WTC11 (cell line): ENCODE measurements at regions not wholly inside any gene's neighbourhood (a gene's known extent, or its start where the extent isn't known, plus 50 kb on each side); places are given as distances from the start of the nearest gene placed in this dataset.
A peak's percentile ranks its signal among the peaks of the same experiment; 100 is the strongest.

Experiments used
- ATAC-seq: fragments of 200-7000 bp; cut with Tn5 transposase; 2 replicates; pipeline ENCODE4 v1.10.0; 2021; ENCODE audit warnings: mild to moderate bottlenecking, moderate library complexity
- CTCF ChIA-PET: fragments of 300-600 bp; sonication (Branson Sonifier 250); formaldehyde crosslinking; loops from one replicate; lab custom pipeline; 2021; ENCODE audit warnings: antibody characterized with exemption; lab: Charles Lee
- POLR2A ChIA-PET: fragments of 350-600 bp; sonication (Branson Sonifier 250); formaldehyde crosslinking; loops from one replicate; lab custom pipeline; 2021; ENCODE audit warnings: antibody characterized with exemption; lab: Charles Lee
- DNase-seq: peaks from one replicate; pipeline ENCODE4 v3.0.0; 2021; ENCODE audit warnings: low spot score
- H3K27ac Mint-ChIP-seq: 2 replicates; pipeline ENCODE4 v1.8.0; 2021; ENCODE audit warnings: mixed read lengths
- H3K27me3 Mint-ChIP-seq: 2 replicates; pipeline ENCODE4 v1.8.0; 2021; ENCODE audit warnings: low read depth, mild to moderate bottlenecking, moderate library complexity, mixed read lengths
- H3K36me3 Mint-ChIP-seq: 2 replicates; pipeline ENCODE4 v1.8.0; 2021; ENCODE audit warnings: mixed read lengths
- H3K4me1 Mint-ChIP-seq: 2 replicates; pipeline ENCODE4 v1.8.0; 2022; ENCODE audit warnings: mixed read lengths
- H3K4me3 Mint-ChIP-seq: 2 replicates; pipeline ENCODE4 v1.8.0; 2021; ENCODE audit warnings: mild to moderate bottlenecking, moderate library complexity, mixed read lengths
- H3K9me3 Mint-ChIP-seq: 2 replicates; pipeline ENCODE4 v1.8.0; 2021; ENCODE audit warnings: mixed read lengths
- FOXJ3 ChIP-seq: sonication (generic); formaldehyde crosslinking; IDR thresholded peaks from 2 replicates; pipeline ENCODE4 v1.9.0; 2021; ENCODE audit warnings: missing genetic modification reagents, mild to moderate bottlenecking, borderline replicate concordance
- IRF2 ChIP-seq: sonication (generic); formaldehyde crosslinking; IDR thresholded peaks from 2 replicates; pipeline ENCODE4 v1.8.0; 2022; ENCODE audit warnings: low read depth, missing genetic modification reagents, borderline replicate concordance
- MYBL2 ChIP-seq: sonication (generic); formaldehyde crosslinking; IDR thresholded peaks from 2 replicates; pipeline ENCODE4 v1.8.1; 2023; ENCODE audit warnings: mild to moderate bottlenecking, moderate library complexity, missing genetic modification reagents
- NR1H2 ChIP-seq: sonication (generic); formaldehyde crosslinking; IDR thresholded peaks from 2 replicates; pipeline ENCODE4 v1.9.0; 2021; ENCODE audit warnings: mild to moderate bottlenecking, moderate library complexity, missing genetic modification reagents
- SOX15 ChIP-seq: fragments of 250-450 bp; sonication (Bioruptor Pico); IDR thresholded peaks from 2 replicates; pipeline ENCODE4 v1.9.0; 2021; ENCODE audit warnings: mild to moderate bottlenecking
- ZBTB21 ChIP-seq: sonication (generic); formaldehyde crosslinking; IDR thresholded peaks from 2 replicates; pipeline ENCODE4 v1.8.1; 2023; ENCODE audit warnings: mild to moderate bottlenecking, missing genetic modification reagents, borderline replicate concordance
- ZNF121 ChIP-seq: sonication (generic); formaldehyde crosslinking; IDR thresholded peaks from 2 replicates; pipeline ENCODE4 v1.8.0; 2023; ENCODE audit warnings: missing genetic modification reagents
- ZNF263 ChIP-seq: sonication (generic); formaldehyde crosslinking; IDR thresholded peaks from 2 replicates; pipeline ENCODE4 v1.8.1; 2022; ENCODE audit warnings: low read depth, mild to moderate bottlenecking, moderate library complexity, missing genetic modification reagents
- ZNF396 ChIP-seq: fragments of 250-450 bp; sonication (Bioruptor Pico); IDR thresholded peaks from 2 replicates; pipeline ENCODE4 v1.8.0; 2021; ENCODE audit warnings: mild to moderate bottlenecking, moderate library complexity, borderline replicate concordance
- ZNF423 ChIP-seq: fragments of 250-450 bp; sonication (Bioruptor Pico); IDR thresholded peaks from 2 replicates; pipeline ENCODE4 v2.1.2; 2022; ENCODE audit warnings: mild to moderate bottlenecking, moderate library complexity
- TF ChIP-seq, protein P1 (sequence below): sonication (generic); formaldehyde crosslinking; IDR thresholded peaks from 2 replicates; pipeline ENCODE4 v1.8.1; 2022; ENCODE audit warnings: missing genetic modification reagents, borderline replicate concordance
- TF ChIP-seq, protein P2 (sequence below): sonication (generic); formaldehyde crosslinking; IDR thresholded peaks from 2 replicates; pipeline ENCODE4 v1.8.1; 2023; ENCODE audit warnings: mild to moderate bottlenecking, missing genetic modification reagents
- TF ChIP-seq, protein P3 (sequence below): sonication (generic); formaldehyde crosslinking; IDR thresholded peaks from 2 replicates; pipeline ENCODE4 v1.8.1; 2023; ENCODE audit warnings: mild to moderate bottlenecking, missing genetic modification reagents, moderate library complexity
- TF ChIP-seq, protein P4 (sequence below): sonication (generic); formaldehyde crosslinking; IDR thresholded peaks from 2 replicates; pipeline ENCODE4 v1.8.0; 2022; ENCODE audit warnings: missing genetic modification reagents
- TF ChIP-seq, protein P5 (sequence below): sonication (generic); formaldehyde crosslinking; IDR thresholded peaks from 2 replicates; pipeline ENCODE4 v1.8.1; 2022; ENCODE audit warnings: mild to moderate bottlenecking, moderate library complexity, missing genetic modification reagents
- TF ChIP-seq, protein P6 (sequence below): fragments of 200-600 bp; IDR thresholded peaks from 2 replicates; pipeline ENCODE4 v1.8.0; 2022; ENCODE audit warnings: antibody characterized with exemption

DNA sequence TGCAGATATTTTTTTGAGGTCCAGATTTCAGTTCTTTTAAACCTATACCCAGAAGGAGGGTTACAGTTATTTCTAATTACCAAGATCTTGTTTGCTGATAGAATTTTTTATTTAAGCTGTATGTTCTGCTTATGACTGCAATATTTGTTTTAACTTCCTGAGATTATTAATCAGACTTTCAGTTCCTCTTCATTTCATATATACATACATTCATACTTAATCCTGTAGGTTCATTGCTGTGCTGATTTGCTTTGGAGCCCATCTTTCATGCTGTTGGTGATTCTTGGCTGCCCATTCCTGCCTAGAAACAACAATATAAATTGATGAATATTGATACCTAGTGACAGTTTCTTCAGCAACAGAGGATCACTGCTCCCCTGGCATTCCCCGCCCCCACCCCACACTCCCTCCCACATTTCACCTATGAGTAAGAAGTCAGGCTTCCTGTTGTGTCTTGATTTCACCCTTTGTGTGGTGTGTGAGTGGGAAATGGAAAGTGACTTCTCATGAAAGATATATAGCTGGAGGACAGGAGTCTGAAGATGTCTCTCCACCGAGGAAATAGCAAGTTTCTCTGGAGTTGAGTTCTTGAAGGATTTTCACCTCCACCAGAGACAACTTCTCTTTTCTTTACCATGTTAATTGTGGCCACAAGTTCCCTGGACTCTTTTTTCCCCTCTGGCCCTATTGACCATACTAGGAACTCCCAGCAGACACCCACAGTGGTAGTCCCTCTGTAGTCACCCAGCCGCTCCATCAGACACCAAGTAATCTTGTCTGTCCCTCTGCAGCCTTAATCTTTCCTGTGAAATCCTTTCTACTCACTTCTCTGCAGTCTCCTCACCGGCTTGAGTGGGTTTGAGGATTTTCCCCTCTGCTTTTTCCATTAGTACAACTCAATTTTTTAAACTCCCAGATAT, 118.4 kb downstream of the ASB9 start:
- POLR2A ChIA-PET = no interaction called here
- Mint-ChIP-seq H3K9me3 (no peaks in the 10 kb centered on the region), H3K36me3 (no peaks in the 10 kb centered on the region), H3K27ac (no peak overlapping the region), H3K4me1 (peaks cover 3% of the 10 kb centered on the region), H3K4me3 (no peak overlapping the region), H3K27me3 (no peaks in the 10 kb centered on the region; the same call in 1 of the 2 replicates)
- ATAC-seq (no peak), DNase-seq (no peak)
- CTCF ChIA-PET = no interaction called here
- no peak for TF ChIP-seq ZNF423
- TF ChIP-seq, protein P1, sequence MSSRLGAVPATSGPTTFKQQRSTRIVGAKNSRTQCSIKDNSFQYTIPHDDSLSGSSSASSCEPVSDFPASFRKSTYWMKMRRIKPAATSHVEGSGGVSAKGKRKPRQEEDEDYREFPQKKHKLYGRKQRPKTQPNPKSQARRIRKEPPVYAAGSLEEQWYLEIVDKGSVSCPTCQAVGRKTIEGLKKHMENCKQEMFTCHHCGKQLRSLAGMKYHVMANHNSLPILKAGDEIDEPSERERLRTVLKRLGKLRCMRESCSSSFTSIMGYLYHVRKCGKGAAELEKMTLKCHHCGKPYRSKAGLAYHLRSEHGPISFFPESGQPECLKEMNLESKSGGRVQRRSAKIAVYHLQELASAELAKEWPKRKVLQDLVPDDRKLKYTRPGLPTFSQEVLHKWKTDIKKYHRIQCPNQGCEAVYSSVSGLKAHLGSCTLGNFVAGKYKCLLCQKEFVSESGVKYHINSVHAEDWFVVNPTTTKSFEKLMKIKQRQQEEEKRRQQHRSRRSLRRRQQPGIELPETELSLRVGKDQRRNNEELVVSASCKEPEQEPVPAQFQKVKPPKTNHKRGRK (CRISPR knock-in tag) = no peak
- TF ChIP-seq, protein P2, sequence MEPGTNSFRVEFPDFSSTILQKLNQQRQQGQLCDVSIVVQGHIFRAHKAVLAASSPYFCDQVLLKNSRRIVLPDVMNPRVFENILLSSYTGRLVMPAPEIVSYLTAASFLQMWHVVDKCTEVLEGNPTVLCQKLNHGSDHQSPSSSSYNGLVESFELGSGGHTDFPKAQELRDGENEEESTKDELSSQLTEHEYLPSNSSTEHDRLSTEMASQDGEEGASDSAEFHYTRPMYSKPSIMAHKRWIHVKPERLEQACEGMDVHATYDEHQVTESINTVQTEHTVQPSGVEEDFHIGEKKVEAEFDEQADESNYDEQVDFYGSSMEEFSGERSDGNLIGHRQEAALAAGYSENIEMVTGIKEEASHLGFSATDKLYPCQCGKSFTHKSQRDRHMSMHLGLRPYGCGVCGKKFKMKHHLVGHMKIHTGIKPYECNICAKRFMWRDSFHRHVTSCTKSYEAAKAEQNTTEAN (CRISPR knock-in tag) = no peak
- no peak for TF ChIP-seq SOX15 (CRISPR knock-in tag)
- TF ChIP-seq, protein P3, sequence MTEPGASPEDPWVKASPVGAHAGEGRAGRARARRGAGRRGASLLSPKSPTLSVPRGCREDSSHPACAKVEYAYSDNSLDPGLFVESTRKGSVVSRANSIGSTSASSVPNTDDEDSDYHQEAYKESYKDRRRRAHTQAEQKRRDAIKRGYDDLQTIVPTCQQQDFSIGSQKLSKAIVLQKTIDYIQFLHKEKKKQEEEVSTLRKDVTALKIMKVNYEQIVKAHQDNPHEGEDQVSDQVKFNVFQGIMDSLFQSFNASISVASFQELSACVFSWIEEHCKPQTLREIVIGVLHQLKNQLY (CRISPR knock-in tag) = no peak
- no peak for TF ChIP-seq ZNF121 (CRISPR knock-in tag)
- TF ChIP-seq, protein P4, sequence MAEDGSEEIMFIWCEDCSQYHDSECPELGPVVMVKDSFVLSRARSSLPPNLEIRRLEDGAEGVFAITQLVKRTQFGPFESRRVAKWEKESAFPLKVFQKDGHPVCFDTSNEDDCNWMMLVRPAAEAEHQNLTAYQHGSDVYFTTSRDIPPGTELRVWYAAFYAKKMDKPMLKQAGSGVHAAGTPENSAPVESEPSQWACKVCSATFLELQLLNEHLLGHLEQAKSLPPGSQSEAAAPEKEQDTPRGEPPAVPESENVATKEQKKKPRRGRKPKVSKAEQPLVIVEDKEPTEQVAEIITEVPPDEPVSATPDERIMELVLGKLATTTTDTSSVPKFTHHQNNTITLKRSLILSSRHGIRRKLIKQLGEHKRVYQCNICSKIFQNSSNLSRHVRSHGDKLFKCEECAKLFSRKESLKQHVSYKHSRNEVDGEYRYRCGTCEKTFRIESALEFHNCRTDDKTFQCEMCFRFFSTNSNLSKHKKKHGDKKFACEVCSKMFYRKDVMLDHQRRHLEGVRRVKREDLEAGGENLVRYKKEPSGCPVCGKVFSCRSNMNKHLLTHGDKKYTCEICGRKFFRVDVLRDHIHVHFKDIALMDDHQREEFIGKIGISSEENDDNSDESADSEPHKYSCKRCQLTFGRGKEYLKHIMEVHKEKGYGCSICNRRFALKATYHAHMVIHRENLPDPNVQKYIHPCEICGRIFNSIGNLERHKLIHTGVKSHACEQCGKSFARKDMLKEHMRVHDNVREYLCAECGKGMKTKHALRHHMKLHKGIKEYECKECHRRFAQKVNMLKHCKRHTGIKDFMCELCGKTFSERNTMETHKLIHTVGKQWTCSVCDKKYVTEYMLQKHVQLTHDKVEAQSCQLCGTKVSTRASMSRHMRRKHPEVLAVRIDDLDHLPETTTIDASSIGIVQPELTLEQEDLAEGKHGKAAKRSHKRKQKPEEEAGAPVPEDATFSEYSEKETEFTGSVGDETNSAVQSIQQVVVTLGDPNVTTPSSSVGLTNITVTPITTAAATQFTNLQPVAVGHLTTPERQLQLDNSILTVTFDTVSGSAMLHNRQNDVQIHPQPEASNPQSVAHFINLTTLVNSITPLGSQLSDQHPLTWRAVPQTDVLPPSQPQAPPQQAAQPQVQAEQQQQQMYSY (CRISPR knock-in tag) = no peak
- TF ChIP-seq ZBTB21 = no peak
- TF ChIP-seq MYBL2 (CRISPR knock-in tag) = no peak
- no peak for TF ChIP-seq NR1H2 (CRISPR knock-in tag)

DNA sequence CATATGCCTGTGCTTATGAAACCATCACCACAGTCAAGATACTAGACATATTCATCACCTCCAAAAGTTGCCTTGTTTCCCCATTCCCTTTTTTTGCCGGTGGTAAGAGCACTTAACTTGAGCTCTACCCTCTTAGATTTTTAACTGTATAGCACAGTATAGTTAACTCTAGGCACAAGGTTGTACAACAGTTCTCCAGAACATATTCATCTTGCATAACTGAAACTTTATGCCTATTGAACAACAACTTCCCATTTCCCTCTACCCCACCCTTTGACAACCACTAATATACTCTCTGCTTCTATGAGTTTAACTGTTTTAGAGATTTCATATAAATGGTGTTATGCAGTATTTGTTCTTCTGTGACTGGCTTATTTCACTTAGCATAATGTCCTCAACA, 119.3 kb downstream of the ASB9 start:
- no peak overlapping the region for H3K4me3 Mint-ChIP-seq
- no peak for ATAC-seq
- no peak overlapping the region for H3K27ac Mint-ChIP-seq
- POLR2A ChIA-PET = no interaction called here
- TF ChIP-seq, protein P5, sequence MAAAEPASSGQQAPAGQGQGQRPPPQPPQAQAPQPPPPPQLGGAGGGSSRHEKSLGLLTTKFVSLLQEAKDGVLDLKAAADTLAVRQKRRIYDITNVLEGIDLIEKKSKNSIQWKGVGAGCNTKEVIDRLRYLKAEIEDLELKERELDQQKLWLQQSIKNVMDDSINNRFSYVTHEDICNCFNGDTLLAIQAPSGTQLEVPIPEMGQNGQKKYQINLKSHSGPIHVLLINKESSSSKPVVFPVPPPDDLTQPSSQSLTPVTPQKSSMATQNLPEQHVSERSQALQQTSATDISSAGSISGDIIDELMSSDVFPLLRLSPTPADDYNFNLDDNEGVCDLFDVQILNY (CRISPR knock-in tag) = no peak
- TF ChIP-seq FOXJ3 = no peak
- CTCF ChIA-PET = no interaction called here
- no peak for DNase-seq
- peaks cover 3% of the 10 kb centered on the region for H3K4me1 Mint-ChIP-seq
- H3K27me3 Mint-ChIP-seq = no peaks in the 10 kb centered on the region
- no peaks in the 10 kb centered on the region for H3K9me3 Mint-ChIP-seq
- H3K36me3 Mint-ChIP-seq = no peaks in the 10 kb centered on the region

DNA sequence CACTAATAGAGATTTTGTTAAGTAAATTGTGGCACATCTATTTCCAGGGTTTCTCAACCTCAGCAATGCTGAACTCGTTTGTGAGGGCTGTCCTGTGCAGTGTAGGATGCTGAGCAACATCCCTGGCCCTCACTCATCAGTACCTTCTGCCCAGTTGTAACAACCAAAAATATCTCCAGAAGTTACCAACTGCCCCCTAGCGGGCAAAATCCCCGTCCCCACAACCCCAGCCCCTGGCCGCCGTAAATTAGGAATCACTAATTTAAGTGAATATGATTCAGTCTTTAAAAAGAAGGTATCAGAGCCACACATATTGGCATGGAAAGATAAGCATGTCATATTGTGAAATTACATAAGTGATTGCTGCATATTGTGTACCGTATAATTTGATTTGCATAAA, 123.4 kb downstream of the ASB9 start:
- TF ChIP-seq, protein P6, sequence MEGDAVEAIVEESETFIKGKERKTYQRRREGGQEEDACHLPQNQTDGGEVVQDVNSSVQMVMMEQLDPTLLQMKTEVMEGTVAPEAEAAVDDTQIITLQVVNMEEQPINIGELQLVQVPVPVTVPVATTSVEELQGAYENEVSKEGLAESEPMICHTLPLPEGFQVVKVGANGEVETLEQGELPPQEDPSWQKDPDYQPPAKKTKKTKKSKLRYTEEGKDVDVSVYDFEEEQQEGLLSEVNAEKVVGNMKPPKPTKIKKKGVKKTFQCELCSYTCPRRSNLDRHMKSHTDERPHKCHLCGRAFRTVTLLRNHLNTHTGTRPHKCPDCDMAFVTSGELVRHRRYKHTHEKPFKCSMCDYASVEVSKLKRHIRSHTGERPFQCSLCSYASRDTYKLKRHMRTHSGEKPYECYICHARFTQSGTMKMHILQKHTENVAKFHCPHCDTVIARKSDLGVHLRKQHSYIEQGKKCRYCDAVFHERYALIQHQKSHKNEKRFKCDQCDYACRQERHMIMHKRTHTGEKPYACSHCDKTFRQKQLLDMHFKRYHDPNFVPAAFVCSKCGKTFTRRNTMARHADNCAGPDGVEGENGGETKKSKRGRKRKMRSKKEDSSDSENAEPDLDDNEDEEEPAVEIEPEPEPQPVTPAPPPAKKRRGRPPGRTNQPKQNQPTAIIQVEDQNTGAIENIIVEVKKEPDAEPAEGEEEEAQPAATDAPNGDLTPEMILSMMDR = 0 out of 2 replicates have a peak, but pooled peaks have one; percentile 19
- TF ChIP-seq ZNF396 (CRISPR knock-in tag) (no peak), IRF2 (CRISPR knock-in tag) (no peak), ZNF263 (CRISPR knock-in tag) (no peak)
- H3K27me3 Mint-ChIP-seq = no peaks in the 10 kb centered on the region
- H3K27ac Mint-ChIP-seq = no peak overlapping the region
- H3K4me3 Mint-ChIP-seq = no peak overlapping the region
- peaks cover 6% of the 10 kb centered on the region for H3K4me1 Mint-ChIP-seq
- DNase-seq = peak; percentile 46
- H3K36me3 Mint-ChIP-seq = no peaks in the 10 kb centered on the region
- POLR2A ChIA-PET = no interaction called here
- H3K9me3 Mint-ChIP-seq = no peaks in the 10 kb centered on the region
- peak; percentile 73; the same call in 1 of the 2 replicates for ATAC-seq
- CTCF ChIA-PET = no interaction called here
